ENCODE measurements at regions not wholly inside any gene's neighbourhood (a gene's known extent, or its start where the extent isn't known, plus 50 kb on each side); places are given as distances from the start of the nearest gene placed in this dataset.

GRCh38 chr1:168867941-168868634 is 139.1 kb upstream of the DPT start:
- DNase-seq (ENCODE audit: low read depth in 1 of 2, low spot score in 1 of 2): no peak

GRCh38 chr1:168871531-168871930 is 142.5 kb upstream of the DPT start:
- no peak for DNase-seq (ENCODE audit: low read depth in 1 of 2, low spot score in 1 of 2)

DNA sequence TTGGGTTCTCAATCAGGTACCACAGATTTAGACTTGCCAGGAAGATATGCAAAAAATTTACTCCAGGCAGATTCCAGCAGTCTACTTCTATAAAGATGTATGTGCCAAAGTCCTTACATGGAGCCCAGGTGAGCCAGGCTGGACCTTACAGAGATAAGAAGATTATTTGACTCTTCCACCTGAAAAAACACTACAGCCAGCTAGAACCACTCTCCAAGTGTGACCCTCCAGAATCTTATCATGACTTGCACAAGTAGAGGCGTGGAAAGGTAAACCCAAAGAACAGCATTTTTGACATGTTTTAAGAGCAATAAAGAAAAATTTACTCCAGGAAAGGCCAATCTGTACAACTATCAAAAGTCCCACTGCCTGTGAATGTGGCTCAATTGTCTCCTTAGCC is 146.8 kb upstream of the DPT start:
- DNase-seq (ENCODE audit: low read depth in 1 of 2, low spot score in 1 of 2): no peak

DNA sequence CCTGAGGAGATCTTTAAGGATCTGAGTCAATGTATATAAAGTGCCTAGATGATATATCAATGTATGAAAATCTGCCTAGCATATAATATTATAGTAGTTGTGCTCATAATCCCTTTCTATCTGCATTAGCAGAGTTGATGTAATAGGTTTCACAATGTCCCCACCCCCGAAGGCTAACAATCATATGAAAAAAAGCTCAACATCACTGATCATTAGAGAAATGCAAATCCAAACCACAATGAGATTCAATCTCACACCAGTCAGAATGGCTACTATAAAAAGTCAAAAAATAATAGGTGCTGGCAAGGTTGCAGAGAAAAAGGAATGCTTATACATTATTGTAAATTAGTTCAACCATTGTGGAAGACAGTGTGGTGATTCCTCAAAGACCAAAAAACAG is 147.8 kb upstream of the DPT start:
- DNase-seq (ENCODE audit: low read depth in 1 of 2, low spot score in 1 of 2): no peak

DNA sequence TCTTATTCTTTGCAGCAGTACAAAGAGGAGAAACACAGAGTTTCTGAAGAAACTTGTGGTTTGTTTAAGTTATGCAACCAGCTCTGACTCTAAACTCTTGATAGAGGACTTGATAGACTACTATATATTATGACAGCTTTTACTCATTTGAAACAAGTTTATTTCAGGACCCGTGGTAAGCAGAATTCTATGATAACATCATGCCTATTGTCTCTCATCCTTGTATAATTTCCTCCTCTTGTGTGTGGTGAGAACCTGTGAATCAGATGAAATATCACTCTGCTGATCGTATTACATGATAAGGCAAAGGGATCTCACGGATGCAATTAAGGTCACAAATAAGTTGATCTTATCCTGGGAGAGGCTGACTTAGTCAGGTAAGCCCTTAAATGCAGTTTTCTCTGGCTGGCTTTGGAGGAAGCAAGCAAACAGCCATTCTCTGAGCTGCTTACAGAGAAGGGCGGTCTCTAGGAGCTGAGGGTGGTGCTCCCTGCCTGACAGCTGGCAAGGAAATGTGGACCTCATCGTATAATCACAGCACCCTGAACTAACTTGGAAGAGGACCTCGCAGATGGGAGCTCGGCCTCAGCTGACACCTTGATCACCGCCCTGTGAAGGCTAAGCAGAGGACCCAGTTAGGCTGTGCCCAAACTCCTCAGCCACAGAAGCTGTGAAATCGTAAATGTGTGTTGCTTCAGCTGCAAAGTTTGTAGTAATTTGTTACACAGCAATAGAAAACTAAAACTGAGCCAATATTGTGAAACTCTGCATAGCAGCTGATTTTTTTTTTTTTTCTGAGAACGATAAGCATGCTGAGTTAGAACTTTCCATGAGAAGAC is 151.1 kb upstream of the DPT start:
- no peak for DNase-seq (ENCODE audit: low read depth in 1 of 2, low spot score in 1 of 2)

- no peak for DNase-seq (ENCODE audit: low read depth in 1 of 2, low spot score in 1 of 2)
These were observed 152.8 kb upstream of the DPT start for GRCh38 chr1:168881656-168882260.

DNA sequence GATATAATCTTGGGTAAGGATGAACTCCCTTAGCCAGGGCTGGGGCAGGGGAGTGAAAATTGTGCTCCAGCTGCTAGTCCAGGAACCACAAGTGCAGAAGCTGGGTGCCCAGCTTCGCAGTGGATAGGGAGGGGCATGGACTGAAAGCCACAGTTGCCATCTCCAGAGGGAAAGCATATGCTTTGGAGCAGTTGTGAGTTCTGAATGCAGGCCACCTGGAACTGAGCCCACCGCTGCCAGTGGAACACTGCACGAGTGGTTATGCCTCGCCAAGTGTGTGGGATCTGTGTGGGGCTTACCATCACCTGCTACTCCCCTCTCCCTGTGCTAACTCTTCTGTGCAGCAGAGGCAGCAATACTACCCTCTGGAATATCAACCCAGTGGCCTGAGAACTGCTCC is 158.4 kb upstream of the DPT start:
- DNase-seq (ENCODE audit: low read depth in 1 of 2, low spot score in 1 of 2): no peak

DNA sequence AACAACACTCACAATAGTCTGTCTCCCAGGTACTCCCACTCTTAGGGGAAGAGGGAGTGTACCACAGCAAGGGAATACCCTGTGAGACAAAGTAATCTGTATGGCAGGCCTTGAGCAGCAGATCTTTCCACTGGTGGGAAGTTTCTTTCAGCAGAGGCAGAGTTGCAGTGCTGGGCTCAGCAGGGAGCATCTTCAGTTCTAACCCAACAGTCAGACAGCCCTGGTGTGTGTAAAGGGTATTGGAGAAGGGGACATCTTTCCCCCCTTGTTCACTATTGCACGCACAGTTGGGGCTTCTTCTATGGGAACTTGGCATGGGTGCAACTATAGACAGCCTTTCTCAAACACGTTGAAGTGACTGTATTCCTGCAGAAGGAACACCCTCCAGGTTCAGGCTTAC is 159.4 kb upstream of the DPT start:
- no peak for DNase-seq (ENCODE audit: low read depth in 1 of 2, low spot score in 1 of 2)

- DNase-seq (ENCODE audit: low read depth in 1 of 2, low spot score in 1 of 2): no peak
These were observed 163.9 kb upstream of the DPT start for GRCh38 chr1:168892931-168893330.

DNA sequence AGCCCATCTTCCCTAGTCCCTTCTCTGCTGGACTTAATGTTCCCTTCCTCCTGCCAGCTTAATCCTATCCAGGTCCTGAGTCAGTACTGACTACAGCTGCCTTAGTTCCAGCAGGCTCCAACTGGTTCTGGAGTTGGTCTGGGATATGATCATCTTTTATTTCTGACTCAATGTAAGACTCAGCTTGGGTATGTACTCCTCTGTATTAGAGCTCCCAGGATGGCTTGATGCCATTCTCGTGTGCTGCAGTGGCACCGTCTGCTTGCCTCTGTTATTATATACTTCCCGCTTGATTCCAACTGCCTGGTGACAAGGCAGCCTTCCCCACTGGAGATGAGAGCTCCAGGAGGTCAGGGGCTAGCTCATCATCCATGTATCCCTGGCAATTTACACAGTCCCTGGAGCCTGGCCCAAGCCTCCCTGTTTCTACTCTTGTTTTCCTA is 164.4 kb upstream of the DPT start:
- no peak for DNase-seq (ENCODE audit: low read depth in 1 of 2, low spot score in 1 of 2)

- no peak for DNase-seq (ENCODE audit: low read depth in 1 of 2, low spot score in 1 of 2)
These were observed 165.4 kb upstream of the DPT start for GRCh38 chr1:168894397-168894903.

GRCh38 chr1:168897249-168897648 is 168.2 kb upstream of the DPT start:
- no peak for DNase-seq (ENCODE audit: low read depth in 1 of 2, low spot score in 1 of 2)

DNA sequence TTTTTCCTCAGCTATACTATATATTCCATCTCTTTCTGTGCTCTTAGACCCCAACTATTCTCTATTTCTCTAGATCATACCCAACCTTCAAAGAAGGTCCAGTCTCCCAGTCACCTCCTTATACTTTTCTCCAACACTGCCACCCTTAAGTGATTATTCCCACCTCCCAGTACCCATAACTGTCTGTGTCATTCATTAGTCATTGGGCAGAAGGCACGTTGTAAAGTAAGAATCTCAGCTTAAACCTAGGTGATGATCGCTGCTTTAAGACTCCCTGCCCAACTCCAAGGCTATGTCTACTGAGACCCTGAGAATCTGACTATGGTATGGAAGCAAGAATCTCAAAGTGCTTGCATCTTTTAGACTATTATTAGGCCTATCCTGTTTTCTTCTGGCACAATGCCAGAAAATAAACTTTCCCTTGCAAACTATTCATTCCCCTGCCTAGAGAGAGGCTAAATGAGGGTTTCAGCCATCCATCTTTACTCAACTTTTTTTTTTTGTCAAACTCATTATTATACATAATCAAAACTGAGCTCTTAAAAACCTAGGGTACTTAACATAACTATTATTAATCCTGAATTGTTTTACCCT is 174.3 kb upstream of the DPT start:
- DNase-seq (ENCODE audit: low read depth in 1 of 2, low spot score in 1 of 2): no peak

- DNase-seq (ENCODE audit: low read depth in 1 of 2, low spot score in 1 of 2): no peak
These were observed 176.6 kb upstream of the DPT start for GRCh38 chr1:168905633-168906032.

- DNase-seq (ENCODE audit: low read depth in 1 of 2, low spot score in 1 of 2): no peak
These were observed 177.4 kb upstream of the DPT start for GRCh38 chr1:168906367-168906766.

GRCh38 chr1:168907053-168907452 is 178.0 kb upstream of the DPT start:
- no peak for DNase-seq (ENCODE audit: low read depth in 1 of 2, low spot score in 1 of 2)

DNA sequence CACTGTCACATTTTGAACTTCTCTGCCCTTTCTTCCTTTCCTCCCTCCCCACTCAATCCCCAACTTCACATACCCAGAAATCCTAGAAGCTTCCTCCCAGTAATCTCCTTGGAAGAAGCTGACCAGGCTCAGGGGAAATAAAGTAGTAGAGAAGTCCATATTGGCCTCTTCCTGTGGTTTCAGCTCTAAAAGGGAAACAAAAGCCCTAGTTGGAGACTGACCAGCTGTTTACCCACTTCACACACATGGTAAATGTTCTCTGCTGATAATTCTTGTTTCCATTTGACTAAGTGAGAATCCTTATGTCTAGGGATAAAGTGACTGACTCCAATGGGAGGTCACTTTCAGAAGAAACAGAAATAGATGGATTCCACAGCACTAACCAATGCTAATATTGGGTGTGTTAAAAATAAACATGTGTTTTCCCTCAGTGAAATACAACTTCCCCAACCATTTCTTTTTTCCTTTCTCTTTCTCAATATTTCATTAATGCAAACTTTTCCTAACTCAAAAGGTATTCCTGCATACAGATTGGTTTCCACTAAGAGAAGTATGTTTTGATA is 178.9 kb upstream of the DPT start:
- DNase-seq (ENCODE audit: low read depth in 1 of 2, low spot score in 1 of 2): no peak

DNA sequence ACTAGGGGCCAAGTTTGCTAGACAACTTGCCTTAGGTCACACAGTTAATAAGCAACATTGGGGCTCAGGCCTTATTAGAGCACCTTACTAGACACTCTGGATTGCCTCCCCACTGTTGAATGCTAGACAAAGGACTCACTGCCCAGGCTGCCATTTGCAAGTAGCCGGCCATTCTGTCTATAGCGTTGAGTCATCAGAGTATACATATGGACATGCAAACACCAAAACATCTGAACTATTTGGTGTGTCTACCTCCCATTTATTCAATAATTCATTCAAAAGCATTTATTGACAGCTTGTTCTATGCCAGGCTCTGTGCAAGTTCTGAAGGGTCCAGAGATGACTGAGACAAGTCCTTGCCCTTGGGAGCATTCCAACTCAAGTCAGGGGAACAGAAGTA is 181.4 kb upstream of the DPT start:
- no peak for DNase-seq (ENCODE audit: low read depth in 1 of 2, low spot score in 1 of 2)

GRCh38 chr1:168911370-168911769 is 182.4 kb upstream of the DPT start:
- DNase-seq (ENCODE audit: low read depth in 1 of 2, low spot score in 1 of 2): no peak

DNA sequence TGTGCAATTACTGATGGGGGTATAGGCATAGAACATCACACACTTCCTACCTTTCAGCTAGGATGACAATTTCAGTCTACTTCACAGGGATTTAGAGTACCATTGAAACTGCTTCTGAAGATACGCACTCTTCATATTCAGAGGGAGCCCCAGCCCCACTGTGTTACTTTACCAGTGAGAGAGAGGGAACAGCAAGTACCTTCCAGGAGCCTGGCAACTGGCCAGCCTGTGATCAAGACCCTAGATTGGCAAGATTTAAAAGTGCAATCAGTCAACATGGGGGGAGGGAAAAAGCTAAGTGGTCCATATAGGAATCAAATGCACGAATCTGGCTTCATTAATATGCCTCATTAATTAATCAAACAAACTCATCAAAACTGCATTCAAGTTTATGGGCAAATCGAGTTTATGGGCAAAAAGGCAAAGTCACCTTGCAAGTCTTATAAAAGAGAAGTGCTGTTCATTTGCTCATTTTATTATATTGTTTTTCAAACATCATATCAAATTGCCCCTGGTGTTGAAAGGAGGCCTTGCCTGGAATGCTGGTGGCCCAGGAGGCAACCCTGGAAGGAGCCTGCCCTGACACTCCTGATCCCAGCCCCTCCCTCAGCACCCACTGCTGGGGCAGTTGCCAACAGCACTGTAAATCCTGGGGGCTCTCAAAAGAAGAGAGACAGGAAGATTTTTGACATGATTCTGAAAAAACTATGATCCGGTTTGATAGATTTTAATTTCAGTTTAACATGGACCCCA is 184.9 kb upstream of the DPT start:
- DNase-seq (ENCODE audit: low read depth in 1 of 2, low spot score in 1 of 2): no peak

DNA sequence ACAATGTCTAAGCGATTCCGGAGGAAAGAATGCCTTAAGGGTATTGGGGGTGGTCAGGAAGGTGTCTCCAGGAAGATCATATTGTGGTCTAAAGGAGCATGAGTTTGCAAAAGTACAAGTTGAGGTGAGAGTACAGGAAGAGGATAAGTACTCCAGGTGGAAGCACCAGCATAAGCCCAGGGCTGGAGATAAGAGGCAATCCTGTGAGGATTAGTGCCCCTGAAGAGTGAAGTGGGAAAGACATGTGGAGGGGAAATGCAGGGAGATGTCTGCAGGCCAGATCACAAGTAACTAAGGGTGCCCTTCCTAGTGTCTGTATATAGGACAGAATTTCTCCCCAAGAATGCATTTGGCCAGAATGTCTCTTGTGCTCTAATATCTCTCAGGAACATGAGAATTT is 188.3 kb upstream of the DPT start:
- no peak for DNase-seq (ENCODE audit: low read depth in 1 of 2, low spot score in 1 of 2)

Measured in activated T-helper 1 cell treated with anti-CD3 and anti-CD28 coated beads, Interleukin-2, amount 50 U/mL, for 16 hours (primary cell).